Naive B cell (primary cell): ENCODE measurements at regions not wholly inside any gene's neighbourhood (a gene's known extent, or its start where the extent isn't known, plus 50 kb on each side); places are given as distances from the start of the nearest gene placed in this dataset.
A peak's percentile ranks its signal among the peaks of the same experiment; 100 is the strongest.

ENCODE experiments used
- ATAC-seq, 2 donors: fragments of 150-1000 bp; cut with Tn5 transposase; 2 replicates each; pipeline ENCODE4 v1.10.0; 2021; ENCODE audit warnings: low read depth in 2 of 2, mild to moderate bottlenecking in 2 of 2, moderate library complexity in 2 of 2
- DNase-seq: peaks from one replicate; pipeline ENCODE4 v3.0.0; 2022
- H3K27ac Mint-ChIP-seq, 6 donors: one replicate each; pipeline ENCODE4 v1.8.0; 2020 to 2022; ENCODE audit warnings: mild to moderate bottlenecking in 6 of 6, mixed read lengths in 6 of 6, moderate library complexity in 5 of 6, inconsistent platforms in 2 of 6
- H3K27me3 Mint-ChIP-seq, 3 donors: one replicate each; pipeline ENCODE4 v1.8.0; 2021 to 2022; ENCODE audit warnings: mixed read lengths in 3 of 3, mild to moderate bottlenecking in 1 of 3
- H3K36me3 Mint-ChIP-seq, 2 donors: one replicate each; pipeline ENCODE4 v1.8.0; 2020 to 2022; ENCODE audit warnings: mixed read lengths in 2 of 2, inconsistent platforms in 1 of 2, mild to moderate bottlenecking in 1 of 2
- H3K4me1 Mint-ChIP-seq, 3 donors: one replicate each; pipeline ENCODE4 v1.8.0; 2020 to 2022; ENCODE audit warnings: mixed read lengths in 3 of 3, inconsistent platforms in 1 of 3, mild to moderate bottlenecking in 1 of 3, moderate library complexity in 1 of 3
- H3K4me3 Mint-ChIP-seq, 8 donors: one replicate each; pipeline ENCODE4 v1.8.0; 2020 to 2022; ENCODE audit warnings: mild to moderate bottlenecking in 8 of 8, mixed read lengths in 8 of 8, moderate library complexity in 8 of 8, inconsistent platforms in 2 of 8
- H3K9me3 Mint-ChIP-seq, 7 donors: one replicate each; pipeline ENCODE4 v1.8.0; 2020 to 2022; ENCODE audit warnings: mixed read lengths in 7 of 7, mild to moderate bottlenecking in 5 of 7, inconsistent platforms in 2 of 7, moderate library complexity in 1 of 7

GRCh38 chr14:94897561-94897960 is 127.6 kb upstream of the GSC start:
- H3K4me3 Mint-ChIP-seq = no peak overlapping the region
- H3K9me3 Mint-ChIP-seq = peaks cover 0 to 11% (median 4%) of the 10 kb centered on the region in 7 donors
- no peaks in the 10 kb centered on the region for H3K36me3 Mint-ChIP-seq
- H3K27ac Mint-ChIP-seq = peak overlapping the region in 1 of 6 donors; percentile 11
- ATAC-seq (no peak), DNase-seq (no peak)
- no peaks in the 10 kb centered on the region for H3K4me1 Mint-ChIP-seq
- peaks cover 0 to 14% (median 7%) of the 10 kb centered on the region in 3 donors for H3K27me3 Mint-ChIP-seq

DNA sequence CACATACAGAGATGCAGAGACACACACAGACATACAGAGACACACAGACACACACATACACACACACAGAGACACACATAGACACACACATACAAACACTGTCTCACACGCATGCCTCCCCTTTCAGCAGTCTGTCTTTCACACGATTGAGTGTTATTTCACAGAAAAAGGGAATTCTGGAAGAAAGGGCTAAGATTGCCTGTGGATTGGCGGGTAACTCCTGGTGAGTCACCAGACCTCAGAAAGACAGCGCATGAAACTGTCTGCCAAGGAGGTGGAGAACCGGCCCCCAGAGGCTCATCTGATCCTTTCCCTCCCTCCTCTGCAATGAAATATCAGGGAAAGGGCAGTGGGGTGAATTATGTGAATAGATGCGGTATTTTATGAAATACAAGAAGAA is 127.2 kb upstream of the GSC start:
- no peaks in the 10 kb centered on the region for H3K4me1 Mint-ChIP-seq
- no peaks in the 10 kb centered on the region for H3K36me3 Mint-ChIP-seq
- H3K9me3 Mint-ChIP-seq = peaks cover 0 to 11% (median 4%) of the 10 kb centered on the region in 7 donors
- ATAC-seq = no peak
- H3K27ac Mint-ChIP-seq = no peak overlapping the region
- H3K4me3 Mint-ChIP-seq = peak overlapping the region in 1 of 8 donors; percentile 1
- no peak for DNase-seq
- H3K27me3 Mint-ChIP-seq = peaks cover 2 to 14% (median 7%) of the 10 kb centered on the region in 3 donors

DNA sequence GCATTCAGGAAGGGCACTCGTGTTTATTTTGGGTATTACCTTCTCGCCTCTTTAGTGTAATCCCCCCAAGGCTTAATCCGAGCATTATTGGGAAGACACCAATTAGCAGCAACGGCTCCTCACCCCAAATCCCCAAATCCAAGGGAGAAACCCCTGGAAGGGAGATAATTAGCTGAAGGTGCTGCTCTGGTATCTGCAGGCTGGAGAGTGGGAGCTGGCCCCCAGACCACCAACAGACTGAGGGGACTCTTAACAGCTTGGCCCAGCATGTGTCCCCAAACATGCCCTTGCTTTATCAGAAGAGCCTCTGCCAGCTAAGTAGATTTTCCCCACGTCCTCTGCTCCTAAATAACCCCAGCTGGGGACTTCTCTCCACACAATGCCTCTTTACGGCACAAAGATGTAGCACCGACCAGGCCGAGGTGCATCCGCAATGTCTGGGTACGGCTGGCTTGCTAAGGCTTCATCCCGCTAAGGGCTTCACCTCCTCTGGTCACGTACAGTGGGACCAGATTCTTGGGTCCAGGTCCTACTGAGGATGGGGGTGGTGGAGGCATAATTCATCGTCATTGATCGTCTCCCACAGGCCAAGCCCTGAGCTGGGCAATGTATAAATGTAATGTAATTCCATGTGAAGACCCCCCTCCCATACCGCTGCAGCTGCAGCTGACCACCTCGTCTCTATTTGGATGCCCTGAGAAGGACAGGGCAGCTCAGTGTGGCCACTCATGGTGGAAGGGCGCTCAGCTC is 123.7 kb upstream of the GSC start:
- no peak for ATAC-seq
- H3K9me3 Mint-ChIP-seq = peaks cover 0 to 11% (median 3%) of the 10 kb centered on the region in 7 donors
- H3K4me1 Mint-ChIP-seq = no peaks in the 10 kb centered on the region
- no peaks in the 10 kb centered on the region for H3K36me3 Mint-ChIP-seq
- DNase-seq = no peak
- H3K4me3 Mint-ChIP-seq = no peak overlapping the region
- H3K27ac Mint-ChIP-seq = no peak overlapping the region
- peaks cover 3 to 8% (median 7%) of the 10 kb centered on the region in 3 donors for H3K27me3 Mint-ChIP-seq

GRCh38 chr14:94890785-94891184 is 120.9 kb upstream of the GSC start:
- peaks cover 0 to 11% (median 0%) of the 10 kb centered on the region in 7 donors for H3K9me3 Mint-ChIP-seq
- H3K27ac Mint-ChIP-seq = no peak overlapping the region
- H3K4me1 Mint-ChIP-seq = no peaks in the 10 kb centered on the region
- ATAC-seq (no peak), DNase-seq (no peak)
- H3K4me3 Mint-ChIP-seq = no peak overlapping the region
- no peaks in the 10 kb centered on the region for H3K36me3 Mint-ChIP-seq
- peaks cover 0 to 3% (median under 1%) of the 10 kb centered on the region in 3 donors for H3K27me3 Mint-ChIP-seq

DNA sequence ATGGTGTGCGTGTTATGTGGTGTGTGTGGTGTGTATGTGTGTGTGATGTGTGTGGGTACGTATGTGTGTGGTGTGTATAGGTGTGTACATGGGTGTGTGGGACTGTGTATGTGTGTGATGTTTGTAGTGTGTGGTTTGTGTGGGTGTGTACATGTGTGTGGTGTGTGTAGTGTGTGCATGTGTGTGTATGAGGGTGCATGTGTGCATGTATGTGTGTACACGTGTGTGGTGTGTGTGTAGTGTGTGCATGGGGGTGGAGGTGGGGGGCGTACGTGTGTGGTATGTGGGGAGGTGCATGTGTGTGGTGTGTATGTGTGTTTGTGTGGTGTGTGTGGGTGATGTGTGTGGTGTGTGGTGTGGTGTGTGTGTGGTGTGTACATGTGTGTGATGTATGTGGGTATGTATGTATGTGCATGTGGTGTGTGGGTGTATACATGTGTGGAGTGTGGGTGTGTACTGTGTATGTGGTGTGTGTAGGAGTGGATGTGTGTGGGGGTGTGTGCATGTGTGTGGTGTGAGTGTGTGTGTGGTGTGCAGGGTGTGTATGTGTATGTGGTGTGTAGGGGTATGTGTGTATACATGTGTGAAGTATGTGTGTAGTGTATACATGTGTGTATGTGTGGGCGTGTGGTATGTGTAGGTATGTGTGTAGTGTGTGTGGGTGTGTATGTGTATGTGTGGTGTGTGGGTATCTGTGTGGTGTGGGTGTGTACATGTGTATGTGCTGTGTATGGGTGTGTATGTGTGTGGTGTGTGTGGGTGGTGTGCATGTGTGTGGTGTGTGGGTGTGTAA is 119.8 kb upstream of the GSC start:
- Mint-ChIP-seq H3K27me3 (peaks cover 0 to 9% (median 3%) of the 10 kb centered on the region in 3 donors), H3K9me3 (peaks cover 0 to 3% (median 0%) of the 10 kb centered on the region in 7 donors), H3K36me3 (no peaks in the 10 kb centered on the region), H3K4me1 (no peaks in the 10 kb centered on the region), H3K27ac (no peak overlapping the region), H3K4me3 (no peak overlapping the region)
- DNase-seq = no peak
- ATAC-seq = no peak

DNA sequence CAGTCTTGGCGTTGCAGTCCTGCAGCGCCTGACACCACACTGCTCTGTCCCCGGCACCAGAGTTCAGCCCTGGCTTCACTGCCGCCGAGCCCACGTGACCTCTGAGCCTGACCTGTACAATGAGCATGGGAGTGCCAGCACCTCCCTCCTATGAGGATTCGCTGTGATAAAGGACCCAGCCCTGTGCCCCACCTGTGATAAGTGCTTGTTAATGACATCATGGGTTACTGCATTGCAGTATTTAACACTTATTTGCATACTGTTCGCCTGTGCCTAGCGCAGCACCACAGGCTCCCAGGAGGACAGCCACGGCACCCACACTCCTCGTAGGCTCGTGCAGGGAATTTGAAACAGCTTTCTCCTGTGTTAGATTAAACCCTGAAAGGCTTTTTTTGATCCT is 118.2 kb upstream of the GSC start:
- H3K36me3 Mint-ChIP-seq = no peaks in the 10 kb centered on the region

DNA sequence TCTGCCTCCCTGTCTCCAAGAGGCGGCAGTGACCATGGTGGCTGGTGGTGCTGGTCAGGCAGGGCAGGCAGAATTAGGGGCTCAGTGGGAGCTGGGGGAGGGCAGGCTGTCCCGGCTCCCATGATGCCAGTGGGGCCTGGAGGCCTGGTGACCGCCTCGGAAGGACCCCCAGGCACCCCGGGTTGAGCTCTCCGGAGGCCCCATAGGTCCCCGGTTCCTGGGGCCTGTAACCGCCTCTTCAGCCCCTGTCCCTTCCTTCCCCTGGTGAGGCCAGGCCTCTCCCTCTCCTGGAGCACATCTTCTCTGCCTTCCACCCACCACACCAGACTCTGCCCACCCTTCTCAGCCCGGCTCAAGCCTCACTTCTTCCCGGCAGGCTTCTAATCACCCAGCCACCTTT is 117.7 kb upstream of the GSC start:
- ATAC-seq (no peak), DNase-seq (no peak)
- no peaks in the 10 kb centered on the region for H3K4me1 Mint-ChIP-seq
- H3K27me3 Mint-ChIP-seq = peaks cover 0 to 9% (median 3%) of the 10 kb centered on the region in 3 donors
- H3K9me3 Mint-ChIP-seq = peaks cover 0 to 1% (median 0%) of the 10 kb centered on the region in 7 donors
- no peaks in the 10 kb centered on the region for H3K36me3 Mint-ChIP-seq
- peak overlapping the region in 1 of 6 donors; percentile 29 for H3K27ac Mint-ChIP-seq
- no peak overlapping the region for H3K4me3 Mint-ChIP-seq

More for the DNA sequence above, 118.2 kb upstream of the GSC start:
- Mint-ChIP-seq H3K9me3 (peaks cover 0 to 1% (median 0%) of the 10 kb centered on the region in 7 donors), H3K4me3 (no peak overlapping the region), H3K4me1 (no peaks in the 10 kb centered on the region), H3K27me3 (peaks cover 0 to 9% (median 3%) of the 10 kb centered on the region in 3 donors), H3K27ac (no peak overlapping the region)
- DNase-seq = no peak
- no peak for ATAC-seq

DNA sequence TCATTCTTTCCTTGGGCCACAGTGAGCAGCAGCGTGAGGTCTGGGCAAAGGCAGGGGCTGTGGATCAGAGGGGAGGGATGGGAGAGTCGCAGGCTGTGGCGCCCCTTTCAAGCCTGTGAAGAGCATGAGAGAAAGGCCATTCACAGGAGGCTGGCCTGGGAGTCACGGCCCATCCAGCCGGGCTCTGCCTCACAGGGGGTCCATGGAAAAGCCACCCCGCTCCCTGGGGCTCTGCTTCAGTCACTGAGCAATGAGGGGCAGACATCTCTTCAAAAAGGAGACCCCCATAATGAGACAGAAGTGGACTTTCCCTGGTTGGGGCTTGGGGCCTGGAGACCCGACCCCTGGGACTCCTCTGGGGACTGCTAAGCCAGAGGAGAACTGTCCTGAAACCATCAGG is 117.0 kb upstream of the GSC start:
- no peak for ATAC-seq
- Mint-ChIP-seq H3K4me1 (no peaks in the 10 kb centered on the region), H3K4me3 (no peak overlapping the region), H3K9me3 (peaks cover 0 to 3% (median 0%) of the 10 kb centered on the region in 7 donors), H3K27me3 (peaks cover under 1 to 9% (median 3%) of the 10 kb centered on the region in 3 donors), H3K36me3 (no peaks in the 10 kb centered on the region), H3K27ac (no peak overlapping the region)
- no peak for DNase-seq

DNA sequence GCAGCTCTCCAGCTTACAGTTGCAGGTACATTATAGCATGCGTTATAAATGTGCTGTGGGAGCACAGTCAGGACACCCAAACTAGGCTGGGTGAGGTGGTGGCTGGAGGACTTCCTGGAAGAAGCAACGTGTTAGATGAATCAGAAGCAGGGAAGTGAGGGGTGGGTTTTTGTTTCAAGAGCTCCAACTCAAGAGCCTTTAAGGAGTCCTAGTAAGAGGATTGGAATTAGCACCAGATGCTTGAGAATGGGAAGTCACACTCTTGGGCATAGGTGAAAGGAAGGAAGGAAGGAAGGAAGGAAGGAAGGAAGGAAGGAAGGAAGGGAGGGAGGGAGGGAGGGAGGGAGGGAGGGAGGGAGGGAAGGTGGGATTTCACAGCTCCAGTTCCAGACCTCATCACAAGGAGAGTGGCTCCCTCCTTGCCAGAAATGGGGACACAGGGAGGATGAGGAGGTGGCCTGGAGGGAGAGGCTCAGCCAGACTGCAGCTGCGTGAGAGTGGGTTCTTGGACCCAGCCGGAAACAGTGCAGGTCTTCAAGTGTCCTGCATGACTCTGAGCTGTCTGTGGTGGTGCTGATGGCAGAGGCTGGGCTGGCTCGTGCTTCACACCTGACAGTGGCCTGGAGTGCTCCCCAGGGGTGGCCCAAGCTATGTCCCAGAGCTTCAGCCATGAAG is 115.7 kb upstream of the GSC start:
- H3K4me3 Mint-ChIP-seq = no peak overlapping the region
- no peak overlapping the region for H3K27ac Mint-ChIP-seq
- no peak for ATAC-seq
- no peak for DNase-seq
- no peaks in the 10 kb centered on the region for H3K36me3 Mint-ChIP-seq
- H3K27me3 Mint-ChIP-seq = peaks cover 0 to 9% (median 9%) of the 10 kb centered on the region in 3 donors
- no peaks in the 10 kb centered on the region for H3K4me1 Mint-ChIP-seq
- peaks cover 0 to 3% (median 0%) of the 10 kb centered on the region in 7 donors for H3K9me3 Mint-ChIP-seq

DNA sequence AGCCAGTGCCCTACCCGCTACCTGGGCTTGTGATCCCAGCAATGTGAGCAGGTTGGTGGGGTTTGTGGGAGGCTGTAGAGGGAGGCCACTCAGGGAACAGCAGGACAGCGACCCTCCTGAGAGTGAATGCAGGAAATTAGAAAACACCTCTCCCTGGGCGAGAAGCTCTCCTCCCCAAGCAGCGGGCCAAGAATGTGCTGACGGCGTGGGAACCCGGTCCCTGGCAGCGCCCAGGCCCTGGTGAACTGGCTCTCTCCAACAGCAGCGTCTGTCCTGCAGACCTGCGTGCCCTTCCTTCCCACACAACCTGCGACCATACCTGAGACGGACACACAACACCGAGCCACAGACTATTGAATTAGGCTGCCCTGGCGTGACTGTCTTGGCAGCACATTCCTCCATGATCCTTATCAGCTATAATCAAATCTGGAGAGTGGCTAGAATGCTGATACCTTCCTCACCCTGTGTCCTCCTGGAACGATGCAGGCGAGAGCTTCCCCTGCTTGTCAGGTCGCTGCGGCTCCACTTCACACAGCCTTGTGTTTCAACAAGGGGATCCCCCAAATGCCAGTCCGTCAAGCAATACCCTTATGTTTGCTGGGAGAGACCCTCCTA is 114.8 kb upstream of the GSC start:
- no peak for ATAC-seq
- no peak for DNase-seq
- peak overlapping the region in 1 of 6 donors; percentile 61 for H3K27ac Mint-ChIP-seq
- H3K36me3 Mint-ChIP-seq = no peaks in the 10 kb centered on the region
- no peaks in the 10 kb centered on the region for H3K4me1 Mint-ChIP-seq
- peaks cover 0 to 3% (median 0%) of the 10 kb centered on the region in 7 donors for H3K9me3 Mint-ChIP-seq
- H3K4me3 Mint-ChIP-seq = peak overlapping the region in 1 of 8 donors; percentile 60
- H3K27me3 Mint-ChIP-seq = peaks cover 0 to 9% (median 9%) of the 10 kb centered on the region in 3 donors

DNA sequence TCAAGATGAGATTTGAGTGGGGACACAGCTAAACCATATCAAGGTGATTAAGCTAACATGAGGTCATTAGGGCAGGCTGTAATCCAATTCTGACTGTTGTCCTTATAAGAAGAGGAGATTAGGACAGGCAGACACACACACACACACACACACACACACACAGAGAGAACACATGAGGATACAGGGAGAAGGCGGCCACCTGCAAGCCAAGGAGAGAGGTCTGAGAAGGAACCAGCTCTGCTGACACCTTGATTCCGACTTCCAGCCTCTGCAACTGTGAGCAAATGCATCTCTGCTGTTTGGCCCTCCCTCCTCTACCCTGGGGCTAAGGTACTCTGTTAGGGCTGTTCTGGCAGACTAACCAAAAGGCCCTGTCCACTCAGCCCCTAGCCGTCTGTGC is 112.5 kb upstream of the GSC start:
- H3K9me3 Mint-ChIP-seq = peaks cover 0 to 3% (median 0%) of the 10 kb centered on the region in 7 donors
- H3K27ac Mint-ChIP-seq = no peak overlapping the region
- H3K4me3 Mint-ChIP-seq = no peak overlapping the region
- H3K27me3 Mint-ChIP-seq = peaks cover 5 to 16% (median 15%) of the 10 kb centered on the region in 3 donors
- ATAC-seq = no peak
- H3K36me3 Mint-ChIP-seq = no peaks in the 10 kb centered on the region
- DNase-seq = no peak
- no peaks in the 10 kb centered on the region for H3K4me1 Mint-ChIP-seq

DNA sequence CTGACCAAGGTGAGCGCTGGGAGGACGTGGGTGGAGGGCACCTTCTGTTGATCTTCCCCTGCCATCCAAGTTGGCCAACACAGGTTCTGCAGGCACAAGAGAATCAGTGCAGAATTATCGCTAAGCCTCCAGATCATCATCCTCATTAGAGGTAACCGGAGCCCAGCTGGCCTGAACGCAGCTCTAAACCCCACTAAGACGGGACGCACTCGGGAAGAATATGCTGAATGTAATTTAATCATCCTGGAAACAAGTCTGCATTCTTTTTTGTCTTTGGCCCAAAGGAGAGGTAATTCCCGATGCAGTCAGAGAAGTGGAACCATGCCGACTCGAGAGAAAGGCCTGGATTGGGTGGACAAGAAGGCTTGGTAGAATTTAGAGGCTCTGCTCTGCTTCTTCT is 111.0 kb upstream of the GSC start:
- no peak for ATAC-seq
- peaks cover 0 to 3% (median 0%) of the 10 kb centered on the region in 7 donors for H3K9me3 Mint-ChIP-seq
- peaks cover 16 to 27% (median 27%) of the 10 kb centered on the region in 3 donors for H3K27me3 Mint-ChIP-seq
- H3K36me3 Mint-ChIP-seq = no peaks in the 10 kb centered on the region
- no peak overlapping the region for H3K4me3 Mint-ChIP-seq
- DNase-seq = no peak
- no peaks in the 10 kb centered on the region for H3K4me1 Mint-ChIP-seq
- no peak overlapping the region for H3K27ac Mint-ChIP-seq

DNA sequence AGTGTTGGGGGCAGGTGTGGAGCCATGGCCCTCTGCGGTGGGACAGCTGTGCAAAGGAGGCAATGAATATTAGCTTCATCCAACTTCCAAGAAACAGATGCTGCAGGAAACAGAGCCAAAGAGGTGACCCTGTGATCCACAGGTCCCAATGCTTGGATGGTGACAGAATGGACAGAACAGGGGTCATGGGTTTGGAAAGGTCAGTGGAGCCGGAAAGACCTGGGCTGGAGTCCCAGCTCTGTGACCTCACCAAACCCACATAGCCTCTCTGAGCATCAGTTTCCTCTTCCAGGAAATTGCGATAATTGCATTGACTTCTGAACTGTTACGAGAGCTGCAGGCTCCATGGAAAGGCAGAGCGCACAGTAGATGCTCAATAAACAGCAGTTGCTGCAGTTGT is 110.2 kb upstream of the GSC start:
- no peak overlapping the region for H3K27ac Mint-ChIP-seq
- no peak overlapping the region for H3K4me3 Mint-ChIP-seq
- H3K9me3 Mint-ChIP-seq = peaks cover 0 to 3% (median 0%) of the 10 kb centered on the region in 7 donors
- ATAC-seq (no peak), DNase-seq (no peak)
- peaks cover 19 to 28% (median 20%) of the 10 kb centered on the region in 3 donors for H3K27me3 Mint-ChIP-seq
- no peaks in the 10 kb centered on the region for H3K36me3 Mint-ChIP-seq
- no peaks in the 10 kb centered on the region for H3K4me1 Mint-ChIP-seq
